Tibial artery (tissue), 4 donors: ENCODE measurements at regions not wholly inside any gene's neighbourhood (a gene's known extent, or its start where the extent isn't known, plus 50 kb on each side); places are given as distances from the start of the nearest gene placed in this dataset.

ENCODE experiments used
- DNase-seq, 2 donors: peaks; one replicate each; pipeline ENCODE4 v3.0.0-alpha.2; 2019
- H3K27ac ChIP-seq, 2 donors: fragments of 200-600 bp; sonication (generic) in 1 of 2; 1 replicate in 1 of 2; 2 replicates in 1 of 2; pipeline ENCODE4 v1.5.1; 2018 to 2019; ENCODE audit warnings: mild to moderate bottlenecking in 1 of 2
- H3K27me3 ChIP-seq, 2 donors: fragments of 200-600 bp; sonication (generic) in 1 of 2; one replicate each; pipeline versions ENCODE4 v1.5.1 to v1.6.0; 2016 to 2019
- H3K36me3 ChIP-seq, 3 donors: fragments of 200-600 bp; sonication (generic) in 2 of 3; one replicate each; pipeline ENCODE4 v1.5.1; 2016 to 2019; ENCODE audit warnings: mild to moderate bottlenecking in 2 of 3
- H3K4me1 ChIP-seq, 4 donors: fragments of 200-600 bp; sonication (generic) in 2 of 4; 1 replicate in 3 of 4; 2 replicates in 1 of 4; pipeline ENCODE4 v1.5.1; 2016 to 2019
- H3K4me3 ChIP-seq, 2 donors: fragments of 200-600 bp; sonication (generic) in 1 of 2; 1 replicate in 1 of 2; 2 replicates in 1 of 2; pipeline ENCODE4 v1.5.1; 2018 to 2019; ENCODE audit warnings: mild to moderate bottlenecking in 2 of 2
- H3K9me3 ChIP-seq, 3 donors: fragments of 200-600 bp; sonication (generic) in 1 of 3; one replicate each; pipeline ENCODE4 v1.5.1; 2016 to 2019
- CTCF ChIP-seq, 2 experiments: fragments of 200-600 bp in 1 of 2; fragments of 450-650 bp in 1 of 2; IDR thresholded peaks; one replicate each; pipeline ENCODE4 v1.5.1; 2017 to 2019; ENCODE audit warnings: antibody characterized with exemption in 2 of 2, mild to moderate bottlenecking in 1 of 2, moderate library complexity in 1 of 2
- intact Hi-C: fragments of 100-400 bp; cut with DNase I; formaldehyde crosslinking; loops from one replicate; pipeline ENCODE4 v1.15.0; 2023; ENCODE audit warnings: low total_unique reads

GRCh38 chr18:2486426-2486825, 84.9 kb downstream of the METTL4 start:
- no peaks in the 10 kb centered on the region for H3K9me3 ChIP-seq
- no peak for DNase-seq
- H3K4me1 ChIP-seq: no peaks in the 10 kb centered on the region
- intact Hi-C loops: no loop called here
- TF ChIP-seq CTCF (IDR thresholded peaks at IDR 0.05): no peak
- no peaks in the 10 kb centered on the region for H3K36me3 ChIP-seq
- no peak overlapping the region for H3K4me3 ChIP-seq
- no peak overlapping the region for H3K27ac ChIP-seq
- H3K27me3 ChIP-seq: no peaks in the 10 kb centered on the region
